SHP77 (cell line): ENCODE measurements at regions not wholly inside any gene's neighbourhood (a gene's known extent, or its start where the extent isn't known, plus 50 kb on each side); places are given as distances from the start of the nearest gene placed in this dataset.
"Not testable (repeated sequence)": the region's sequence is repeated elsewhere in the genome, so short reads cannot be mapped to it uniquely, and the experiment has no call there.

Experiments used
- DNase-seq, 2 experiments: peaks; one replicate each; lab custom pipeline; 2025; lab: John Stamatoyannopoulos, UW

DNA sequence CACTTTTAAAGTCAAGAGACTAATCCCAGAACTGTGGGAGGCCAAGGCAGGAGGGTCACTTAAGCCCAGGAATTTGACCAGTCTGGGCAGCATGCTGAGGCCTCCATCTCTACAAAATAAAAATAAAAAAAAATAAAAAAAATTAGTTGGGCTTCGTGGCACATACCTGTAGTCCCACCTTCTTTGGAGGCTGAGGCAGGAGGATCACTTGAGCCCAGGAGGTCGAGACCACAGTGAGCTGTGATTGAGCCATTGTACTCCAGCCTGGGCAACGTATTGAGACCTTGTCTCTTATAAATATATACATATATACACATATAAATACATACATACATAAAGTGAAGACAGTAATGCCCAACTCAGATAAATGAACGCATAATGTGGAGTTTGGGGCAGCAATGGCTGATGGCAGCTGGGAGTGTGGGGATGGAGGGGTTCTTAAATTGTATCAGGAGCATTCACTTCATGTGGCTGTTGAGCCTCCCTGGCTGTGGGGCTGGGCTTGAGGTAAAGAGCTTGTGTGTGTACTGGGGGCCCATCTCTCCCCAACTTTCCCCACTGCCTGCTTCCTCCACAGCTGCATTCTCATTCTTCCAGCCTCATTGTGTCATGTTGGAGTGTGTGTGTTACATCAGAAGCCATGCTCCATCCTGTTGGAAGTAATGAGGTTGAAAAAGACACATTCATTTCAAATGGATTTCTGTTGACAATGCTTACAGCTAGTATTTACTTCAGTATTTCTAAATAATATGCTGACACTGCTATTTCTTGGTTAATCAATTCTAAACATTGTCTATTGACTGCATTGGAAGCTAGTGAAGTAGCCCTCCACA, 96.5 kb upstream of the HS6ST1 start:
- DNase-seq = no peak

GRCh38 chr2:128415779-128416061, 97.1 kb upstream of the HS6ST1 start:
- no peak for DNase-seq

DNA sequence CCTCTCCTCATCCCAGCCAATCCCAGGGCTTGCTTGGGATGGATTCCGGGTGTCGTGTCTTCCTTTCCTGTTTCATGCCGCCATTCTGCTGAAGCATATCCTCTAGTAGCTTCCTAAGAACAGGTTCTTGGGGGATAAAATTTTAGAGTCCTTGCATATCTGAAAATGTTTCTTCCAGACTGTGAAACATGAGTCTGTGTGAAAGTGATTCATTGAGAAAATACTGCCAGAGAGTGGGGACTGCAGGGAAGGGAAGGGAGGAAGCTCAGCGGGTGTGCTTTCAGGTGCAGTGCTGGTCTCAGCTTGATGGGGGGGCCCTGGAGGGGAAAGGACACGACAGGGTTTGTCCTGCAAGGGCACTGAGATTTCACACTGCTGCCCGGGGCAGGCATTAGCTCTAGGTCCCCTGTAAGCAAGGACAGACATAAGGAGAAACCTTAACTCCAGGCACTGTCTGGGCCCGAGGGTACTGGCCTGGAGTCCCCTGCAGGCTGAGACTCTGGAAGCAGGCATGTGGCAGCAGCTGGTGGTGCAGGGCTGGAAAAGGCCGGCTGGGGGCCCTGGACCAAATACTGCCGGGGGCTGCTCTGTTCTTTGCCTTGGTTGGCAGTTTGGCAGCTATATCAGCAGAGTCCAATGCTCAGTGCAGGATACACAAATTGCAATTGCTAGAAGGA, 97.6 kb upstream of the HS6ST1 start:
- no peak for DNase-seq

GRCh38 chr2:128416806-128417205, 98.1 kb upstream of the HS6ST1 start:
- DNase-seq = no peak

DNA sequence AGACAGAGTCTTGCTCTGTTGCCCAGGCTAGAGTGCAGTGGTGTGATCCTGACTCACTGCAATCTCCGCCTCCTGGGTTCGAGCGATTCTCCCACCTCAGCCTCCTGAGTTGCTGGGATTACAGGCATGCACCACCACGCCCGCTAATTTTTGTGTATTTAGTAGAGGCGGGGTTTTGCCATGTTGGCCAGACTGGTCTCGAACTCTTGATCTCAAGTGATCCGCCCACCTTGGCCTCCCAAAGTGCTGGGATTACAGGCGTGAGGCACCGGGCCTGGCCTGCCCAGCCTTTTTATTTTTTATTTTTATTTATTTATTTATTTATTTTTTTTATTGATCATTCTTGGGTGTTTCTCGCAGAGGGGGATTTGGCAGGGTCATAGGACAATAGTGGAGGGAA, 98.6 kb upstream of the HS6ST1 start:
- DNase-seq = not testable (repeated sequence)

GRCh38 chr2:128420131-128420530, 101.5 kb upstream of the HS6ST1 start:
- DNase-seq = no peak

- DNase-seq = no peak
Measured at GRCh38 chr2:128420776-128421175, 102.1 kb upstream of the HS6ST1 start.

DNA sequence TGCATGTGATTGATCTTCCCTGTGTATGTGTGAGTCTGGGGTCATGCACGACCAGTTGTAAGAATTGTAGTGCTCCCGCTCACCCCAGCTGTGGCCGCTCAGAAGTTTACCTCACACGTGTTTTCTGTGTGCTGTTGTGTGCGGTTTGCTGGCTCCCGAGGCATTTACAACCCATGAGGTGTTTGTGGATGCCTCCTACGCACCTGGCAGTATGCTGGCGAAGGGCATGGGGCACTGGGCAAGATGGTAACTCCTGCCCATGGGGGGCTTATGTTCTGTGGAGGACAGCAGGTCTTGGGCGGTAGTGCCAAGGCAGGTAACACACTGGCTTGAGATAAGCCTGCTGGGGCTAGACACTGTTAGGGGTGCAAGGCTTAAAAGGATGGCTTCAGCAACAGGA, 102.6 kb upstream of the HS6ST1 start:
- DNase-seq = no peak

- no peak for DNase-seq
Measured at GRCh38 chr2:128421861-128422311, 103.2 kb upstream of the HS6ST1 start.

- DNase-seq = no peak
Measured at GRCh38 chr2:128422571-128422970, 103.9 kb upstream of the HS6ST1 start.

GRCh38 chr2:128423788-128424165, 105.1 kb upstream of the HS6ST1 start:
- DNase-seq = no peak

DNA sequence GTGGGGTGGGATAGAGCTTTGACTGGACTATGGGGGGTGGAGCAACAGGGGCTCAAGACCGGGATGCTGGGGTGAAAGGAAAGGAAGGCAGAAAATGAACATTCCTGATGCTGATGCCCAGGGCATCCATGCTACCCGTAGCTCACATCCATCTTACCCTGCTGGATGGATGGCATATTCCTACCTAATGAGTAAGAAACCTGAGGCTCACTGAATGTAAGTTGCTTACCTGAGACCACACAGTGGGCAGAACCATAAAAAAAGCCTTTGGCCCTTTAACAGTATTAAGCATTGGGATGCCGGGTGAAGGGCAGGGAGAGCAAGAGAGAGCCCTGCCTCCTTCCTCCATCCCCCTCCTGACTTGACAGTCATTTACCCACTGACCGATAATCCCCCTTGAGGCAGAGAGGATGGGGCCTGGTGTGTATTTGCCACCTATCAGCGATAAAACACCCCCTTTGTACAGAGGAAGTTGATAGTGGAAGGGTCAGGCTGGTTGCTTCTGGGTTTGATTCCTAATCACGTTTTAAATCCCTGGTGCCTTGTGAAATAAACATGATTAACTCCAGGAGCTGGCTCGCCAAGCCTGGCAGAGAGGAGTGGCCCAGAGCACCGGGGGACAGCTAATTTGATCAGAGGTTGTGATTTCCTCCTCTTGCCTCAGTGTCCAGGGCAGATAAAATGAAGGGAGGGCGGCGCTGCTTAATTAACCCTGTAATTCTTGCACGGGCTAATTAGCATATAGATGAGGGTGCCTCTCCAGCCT, 105.9 kb upstream of the HS6ST1 start:
- no peak for DNase-seq

DNA sequence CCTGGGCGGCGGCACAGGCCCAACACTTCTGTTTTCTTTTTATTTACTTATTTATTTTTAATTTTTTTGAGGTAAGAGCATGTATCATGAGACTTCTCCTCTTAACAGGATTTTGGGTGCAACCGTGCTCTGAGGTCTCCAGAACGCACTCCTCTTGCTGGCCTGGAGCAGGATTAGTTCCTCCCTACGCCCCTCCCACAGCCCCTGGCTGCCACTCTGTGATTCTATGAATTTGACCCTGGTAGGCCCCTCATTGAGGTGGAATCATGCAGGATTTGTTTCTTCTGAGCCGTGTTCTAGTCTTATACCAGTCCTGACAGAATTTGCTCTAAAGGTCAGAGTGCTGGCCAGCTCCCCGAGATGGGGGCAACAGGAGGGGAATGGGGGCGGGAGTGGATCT, 106.5 kb upstream of the HS6ST1 start:
- DNase-seq = no peak

- no peak for DNase-seq
Measured at GRCh38 chr2:128425731-128426620, 107.3 kb upstream of the HS6ST1 start.

- DNase-seq = no peak
Measured at GRCh38 chr2:128427413-128427755, 108.7 kb upstream of the HS6ST1 start.

DNA sequence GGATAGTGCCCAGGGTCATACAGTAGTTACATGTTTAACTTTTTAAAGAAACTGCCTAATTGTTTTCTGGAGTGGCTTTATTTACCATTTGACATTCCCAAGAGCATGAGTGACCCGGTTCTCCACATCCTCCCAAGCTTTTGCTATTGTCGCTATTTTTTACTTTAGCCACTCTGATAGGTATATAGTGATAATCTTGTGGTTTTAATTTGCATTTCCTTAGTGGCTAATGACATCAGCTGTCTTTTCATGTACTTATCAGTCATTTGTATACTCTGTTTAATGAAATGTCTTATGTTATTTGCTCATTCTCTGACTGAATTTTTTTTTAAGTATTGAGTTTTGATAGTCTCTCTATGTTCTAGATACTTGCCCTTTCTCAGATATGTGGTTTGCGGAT, 109.7 kb upstream of the HS6ST1 start:
- no peak for DNase-seq

- no peak for DNase-seq
Measured at GRCh38 chr2:128432423-128432822, 113.8 kb upstream of the HS6ST1 start.

DNA sequence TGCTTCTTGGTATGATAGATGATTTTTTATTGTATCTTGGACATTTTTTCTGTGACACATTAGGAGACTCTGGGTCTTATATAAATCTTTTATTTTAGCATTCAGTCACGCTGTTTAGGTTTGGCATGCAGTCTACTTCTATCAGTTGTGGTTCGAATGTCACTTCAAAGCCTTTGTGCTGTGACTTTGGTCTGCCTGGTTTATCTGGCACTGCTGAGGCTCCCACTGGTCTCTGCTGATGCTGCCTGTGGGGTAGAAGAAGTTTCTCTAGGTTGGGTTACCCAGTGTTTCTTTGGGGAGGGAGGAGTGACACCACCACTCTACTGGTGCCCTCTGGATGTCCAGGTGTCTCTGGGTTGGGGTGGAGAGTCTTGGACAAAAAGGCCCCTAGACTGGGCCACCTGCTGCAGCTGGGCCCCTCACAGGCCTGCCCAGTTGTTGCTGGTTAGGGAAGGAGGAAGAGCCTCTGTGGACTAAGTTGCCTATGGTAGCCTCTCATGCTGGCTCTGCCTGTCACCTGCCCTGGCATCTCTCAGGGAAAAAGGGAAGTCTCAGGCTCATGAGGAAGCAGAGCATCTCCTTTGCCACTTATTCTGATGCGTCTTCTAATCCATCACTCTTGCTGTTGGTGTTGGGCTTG, 115.4 kb upstream of the HS6ST1 start:
- DNase-seq = no peak

- no peak for DNase-seq
Measured at GRCh38 chr2:128435576-128436478, 117.2 kb upstream of the HS6ST1 start.

DNA sequence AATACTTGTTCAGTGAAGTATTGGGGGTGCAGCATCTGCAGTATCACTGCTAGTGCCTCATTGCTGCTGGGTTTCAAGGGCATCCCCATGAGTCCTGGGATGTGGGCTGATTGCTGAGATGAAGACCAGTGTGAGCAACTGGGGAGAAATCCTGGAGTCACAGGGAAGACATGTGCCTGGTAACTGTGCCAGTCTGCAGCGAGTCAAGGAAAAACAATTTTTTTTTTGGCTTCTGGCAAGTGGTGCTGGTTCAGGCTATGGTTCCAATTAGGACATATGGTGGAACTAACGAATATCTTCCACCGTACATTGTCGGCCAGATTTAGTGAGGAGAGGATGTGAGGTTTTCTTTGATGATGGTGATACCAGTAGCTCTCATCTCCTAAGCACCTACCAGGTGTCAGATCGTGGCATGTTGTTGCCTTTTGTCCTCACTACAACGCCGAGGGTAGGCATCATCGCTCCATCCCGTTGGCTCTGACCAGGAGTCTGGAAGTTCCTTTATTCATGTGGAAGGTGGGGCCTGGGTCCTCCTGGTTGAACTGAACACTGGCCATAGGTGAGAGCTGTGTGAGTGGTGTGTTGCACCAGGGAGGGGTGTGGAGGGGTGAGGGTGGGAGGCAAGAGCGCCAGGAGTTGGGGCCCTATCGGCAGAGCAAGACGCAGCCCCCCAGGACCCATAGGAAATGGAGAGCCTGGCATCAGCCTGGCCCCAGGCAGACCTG, 118.0 kb upstream of the HS6ST1 start:
- DNase-seq = no peak
